Panc1 (cell line): ENCODE measurements at regions not wholly inside any gene's neighbourhood (a gene's known extent, or its start where the extent isn't known, plus 50 kb on each side); places are given as distances from the start of the nearest gene placed in this dataset.

Source experiments
- ATAC-seq: fragments of 200-7000 bp; cut with Tn5 transposase; 2 replicates; pipeline ENCODE4 v1.9.1; 2020; ENCODE audit warnings: mild to moderate bottlenecking, moderate library complexity
- BruUV-seq: library from RNA; stranded (reverse); fragments of 400-500 nt; replicated peaks from 2 replicates; lab custom pipeline; 2021; lab: Mats Ljungman, UMichigan
- CTCF ChIA-PET: fragments of 300-600 bp; sonication (Branson Sonifier 250); formaldehyde crosslinking; loops from one replicate; lab custom pipeline; 2022; ENCODE audit warnings: antibody characterized with exemption; lab: Charles Lee
- POLR2A ChIA-PET: fragments of 300-600 bp; sonication (Branson Sonifier 250); formaldehyde crosslinking; loops from one replicate; lab custom pipeline; 2022; ENCODE audit warnings: antibody characterized with exemption; lab: Charles Lee
- DNase-seq: peaks from one replicate; pipeline ENCODE4 v3.0.0-alpha.2; 2010; ENCODE audit warnings: low read depth, low spot score
- H3K27ac ChIP-seq: 2 replicates; pipeline ENCODE4 v1.5.1; 2011; ENCODE audit warnings: mild to moderate bottlenecking, low read length, inconsistent platforms
- H3K27me3 ChIP-seq: fragments of 200-500 bp; sonication (Bioruptor generic); 2 replicates; pipeline ENCODE4 v1.6.0; 2014; ENCODE audit warnings: low read length, inconsistent platforms; ENCODE audit not compliant: control insufficient read depth, insufficient read depth
- H3K36me3 ChIP-seq: fragments of 200-500 bp; sonication (Bioruptor generic); 2 replicates; pipeline ENCODE4 v1.5.1; 2014; ENCODE audit warnings: inconsistent platforms, mild to moderate bottlenecking, low read length, moderate library complexity; ENCODE audit not compliant: control insufficient read depth, insufficient read depth
- H3K4me1 ChIP-seq: 2 replicates; pipeline ENCODE4 v1.5.1; 2011; ENCODE audit warnings: inconsistent platforms, mild to moderate bottlenecking, low read length, moderate library complexity; ENCODE audit not compliant: control insufficient read depth, insufficient read depth
- H3K4me3 ChIP-seq, 2 experiments: 2 replicates each; pipeline ENCODE4 v1.5.1; 2011 to 2012; ENCODE audit warnings: low read depth in 2 of 2, low read length in 2 of 2, mild to moderate bottlenecking in 2 of 2, inconsistent platforms in 1 of 2, moderate library complexity in 1 of 2
- H3K9me3 ChIP-seq: fragments of 200-500 bp; sonication (Bioruptor generic); 2 replicates; pipeline ENCODE4 v1.5.1; 2014; ENCODE audit warnings: low read depth, mild to moderate bottlenecking, inconsistent platforms, low read length, moderate library complexity; ENCODE audit not compliant: control insufficient read depth, insufficient read depth
- POLR2AphosphoS5 ChIP-seq: IDR thresholded peaks from 2 replicates; pipeline ENCODE4 v1.6.1; 2012; ENCODE audit warnings: mild to moderate bottlenecking, low read depth, low read length, moderate library complexity
- SIN3A ChIP-seq: IDR thresholded peaks from 2 replicates; pipeline ENCODE4 v1.6.1; 2012; ENCODE audit warnings: low read depth, mild to moderate bottlenecking, low read length, moderate library complexity, borderline replicate concordance; ENCODE audit not compliant: insufficient read depth
- TCF7L2 ChIP-seq: IDR thresholded peaks from 2 replicates; pipeline ENCODE4 v1.6.1; 2011; ENCODE audit warnings: mild to moderate bottlenecking, low read depth, low read length, inconsistent platforms
- in situ Hi-C: cut with HindIII; loops from 2 replicates; pipeline ENCODE4 v1.10.0; 2016; ENCODE audit warnings: low sequenced_read_pairs, low pct_unique_long_range_greater_than_20kb
- intact Hi-C: fragments of 100-400 bp; cut with micrococcal nuclease; formaldehyde crosslinking; loops from one replicate; pipeline ENCODE4 v1.10.0; 2022; ENCODE audit not compliant: unreplicated experiment
- TF ChIP-seq, protein P1 (sequence below), 2 experiments: IDR thresholded peaks; 2 replicates each; pipeline ENCODE4 v1.6.1; 2011 to 2012; ENCODE audit warnings: low read depth in 2 of 2, control low read depth in 1 of 2, low read length in 1 of 2, mild to moderate bottlenecking in 1 of 2, moderate library complexity in 1 of 2; ENCODE audit not compliant: insufficient read depth in 1 of 2
- TF ChIP-seq, protein P2 (sequence below): fragments of 450-650 bp; IDR thresholded peaks from 2 replicates; pipeline ENCODE4 v1.5.1; 2017; ENCODE audit warnings: mild to moderate bottlenecking

DNA sequence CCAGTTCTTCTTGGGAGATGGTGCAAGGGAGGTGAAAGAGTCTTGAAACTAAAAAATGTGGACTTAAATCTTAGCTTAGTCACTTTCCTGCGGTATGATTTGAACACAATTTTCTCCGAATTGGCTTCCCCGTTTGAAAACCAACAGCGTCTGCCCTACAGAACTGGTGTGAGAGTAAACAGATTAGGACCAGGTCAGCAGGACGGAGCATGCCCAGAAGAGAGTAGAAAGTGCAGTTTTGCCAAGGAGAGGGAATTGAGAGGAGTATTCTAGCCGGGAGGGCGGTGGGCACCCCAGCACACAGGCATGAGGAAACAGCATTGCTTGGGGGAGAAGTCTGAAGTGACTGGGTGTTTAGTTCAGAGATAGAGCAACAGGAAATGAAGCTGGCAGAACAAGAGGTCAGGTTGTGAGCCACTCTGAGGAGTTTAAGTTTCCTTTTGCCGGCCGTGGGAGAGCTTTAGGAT is 927.1 kb downstream of the VRK1 start:
- H3K4me3 ChIP-seq = no peak overlapping the region
- no peaks in the 10 kb centered on the region for H3K27me3 ChIP-seq
- in situ Hi-C loops (no loop called here), intact Hi-C loops (no loop called here)
- DNase-seq = no peak
- ChIA-PET POLR2A (no interaction called here), CTCF (interaction anchor here (0.6 kb wide), 1 partner anchor 310 kb away, joined by 3 read pairs; no protein-coding TSS in a partner anchor)
- TF ChIP-seq, protein P1, sequence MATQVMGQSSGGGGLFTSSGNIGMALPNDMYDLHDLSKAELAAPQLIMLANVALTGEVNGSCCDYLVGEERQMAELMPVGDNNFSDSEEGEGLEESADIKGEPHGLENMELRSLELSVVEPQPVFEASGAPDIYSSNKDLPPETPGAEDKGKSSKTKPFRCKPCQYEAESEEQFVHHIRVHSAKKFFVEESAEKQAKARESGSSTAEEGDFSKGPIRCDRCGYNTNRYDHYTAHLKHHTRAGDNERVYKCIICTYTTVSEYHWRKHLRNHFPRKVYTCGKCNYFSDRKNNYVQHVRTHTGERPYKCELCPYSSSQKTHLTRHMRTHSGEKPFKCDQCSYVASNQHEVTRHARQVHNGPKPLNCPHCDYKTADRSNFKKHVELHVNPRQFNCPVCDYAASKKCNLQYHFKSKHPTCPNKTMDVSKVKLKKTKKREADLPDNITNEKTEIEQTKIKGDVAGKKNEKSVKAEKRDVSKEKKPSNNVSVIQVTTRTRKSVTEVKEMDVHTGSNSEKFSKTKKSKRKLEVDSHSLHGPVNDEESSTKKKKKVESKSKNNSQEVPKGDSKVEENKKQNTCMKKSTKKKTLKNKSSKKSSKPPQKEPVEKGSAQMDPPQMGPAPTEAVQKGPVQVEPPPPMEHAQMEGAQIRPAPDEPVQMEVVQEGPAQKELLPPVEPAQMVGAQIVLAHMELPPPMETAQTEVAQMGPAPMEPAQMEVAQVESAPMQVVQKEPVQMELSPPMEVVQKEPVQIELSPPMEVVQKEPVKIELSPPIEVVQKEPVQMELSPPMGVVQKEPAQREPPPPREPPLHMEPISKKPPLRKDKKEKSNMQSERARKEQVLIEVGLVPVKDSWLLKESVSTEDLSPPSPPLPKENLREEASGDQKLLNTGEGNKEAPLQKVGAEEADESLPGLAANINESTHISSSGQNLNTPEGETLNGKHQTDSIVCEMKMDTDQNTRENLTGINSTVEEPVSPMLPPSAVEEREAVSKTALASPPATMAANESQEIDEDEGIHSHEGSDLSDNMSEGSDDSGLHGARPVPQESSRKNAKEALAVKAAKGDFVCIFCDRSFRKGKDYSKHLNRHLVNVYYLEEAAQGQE (IDR thresholded peaks at IDR 0.05; ENCODE audit: insufficient read depth in 1 of 2, low read depth in 2 of 2, low read length in 1 of 2) = no peak
- no peak for TF ChIP-seq SIN3A
- TF ChIP-seq, protein P2, sequence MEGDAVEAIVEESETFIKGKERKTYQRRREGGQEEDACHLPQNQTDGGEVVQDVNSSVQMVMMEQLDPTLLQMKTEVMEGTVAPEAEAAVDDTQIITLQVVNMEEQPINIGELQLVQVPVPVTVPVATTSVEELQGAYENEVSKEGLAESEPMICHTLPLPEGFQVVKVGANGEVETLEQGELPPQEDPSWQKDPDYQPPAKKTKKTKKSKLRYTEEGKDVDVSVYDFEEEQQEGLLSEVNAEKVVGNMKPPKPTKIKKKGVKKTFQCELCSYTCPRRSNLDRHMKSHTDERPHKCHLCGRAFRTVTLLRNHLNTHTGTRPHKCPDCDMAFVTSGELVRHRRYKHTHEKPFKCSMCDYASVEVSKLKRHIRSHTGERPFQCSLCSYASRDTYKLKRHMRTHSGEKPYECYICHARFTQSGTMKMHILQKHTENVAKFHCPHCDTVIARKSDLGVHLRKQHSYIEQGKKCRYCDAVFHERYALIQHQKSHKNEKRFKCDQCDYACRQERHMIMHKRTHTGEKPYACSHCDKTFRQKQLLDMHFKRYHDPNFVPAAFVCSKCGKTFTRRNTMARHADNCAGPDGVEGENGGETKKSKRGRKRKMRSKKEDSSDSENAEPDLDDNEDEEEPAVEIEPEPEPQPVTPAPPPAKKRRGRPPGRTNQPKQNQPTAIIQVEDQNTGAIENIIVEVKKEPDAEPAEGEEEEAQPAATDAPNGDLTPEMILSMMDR = no peak
- no peak for TF ChIP-seq POLR2AphosphoS5
- ATAC-seq = no peak
- H3K4me1 ChIP-seq = no peaks in the 10 kb centered on the region
- no peaks in the 10 kb centered on the region for H3K36me3 ChIP-seq
- no peak overlapping the region for H3K27ac ChIP-seq
- BruUV-seq = no TSS peak
- H3K9me3 ChIP-seq = no peaks in the 10 kb centered on the region

DNA sequence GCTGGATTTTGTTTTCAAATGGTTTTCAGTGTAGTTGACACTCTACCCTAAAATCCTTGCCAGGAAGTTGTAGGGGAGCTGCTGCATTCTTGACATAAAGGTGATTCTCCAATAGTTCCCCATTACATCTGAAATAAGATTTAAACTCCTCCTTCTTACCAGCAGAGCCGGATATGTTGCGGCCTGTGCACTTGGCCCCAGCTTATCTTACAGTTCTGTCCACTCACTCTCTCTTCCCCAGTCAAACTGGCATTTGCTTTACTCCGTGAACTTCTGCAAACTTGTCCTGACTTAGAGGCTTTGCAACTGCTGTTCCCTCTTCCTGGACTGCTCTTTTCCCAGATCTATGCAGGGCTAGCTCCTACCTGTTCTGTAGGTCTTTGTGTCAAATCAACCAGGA is 929.5 kb downstream of the VRK1 start:
- POLR2A ChIA-PET = no interaction called here
- intact Hi-C loops = no loop called here

More for the DNA sequence above, 929.5 kb downstream of the VRK1 start:
- CTCF ChIA-PET = no interaction called here
- Histone ChIP-seq H3K4me3 (no peak overlapping the region), H3K4me1 (no peaks in the 10 kb centered on the region), H3K36me3 (no peaks in the 10 kb centered on the region), H3K9me3 (no peaks in the 10 kb centered on the region), H3K27me3 (no peaks in the 10 kb centered on the region), H3K27ac (no peak overlapping the region)
- ATAC-seq = no peak
- in situ Hi-C loops = no loop called here
- no peak for TF ChIP-seq TCF7L2
- no peak for TF ChIP-seq POLR2AphosphoS5
- TF ChIP-seq, protein P1 (IDR thresholded peaks at IDR 0.05; ENCODE audit: insufficient read depth in 1 of 2, low read depth in 2 of 2, low read length in 1 of 2) = no peak
- no peak for DNase-seq
- BruUV-seq = no TSS peak
